Loucy (cell line): ENCODE measurements at regions not wholly inside any gene's neighbourhood (a gene's known extent, or its start where the extent isn't known, plus 50 kb on each side); places are given as distances from the start of the nearest gene placed in this dataset.
"Not testable (repeated sequence)": the region's sequence is repeated elsewhere in the genome, so short reads cannot be mapped to it uniquely, and the experiment has no call there.

Source experiments
- H2AFZ ChIP-seq: fragments of 200-600 bp; sonication (generic); 2 replicates; pipeline ENCODE4 v1.6.0; 2016; ENCODE audit warnings: antibody characterized with exemption, mild to moderate bottlenecking, low read length, moderate library complexity
- H3F3A ChIP-seq: fragments of 200-600 bp; 2 replicates; pipeline ENCODE4 v1.6.0; 2016; ENCODE audit warnings: antibody characterized with exemption, low read depth, mild to moderate bottlenecking
- H3K27me3 ChIP-seq: fragments of 200-600 bp; sonication (generic); 2 replicates; pipeline ENCODE4 v1.6.1; 2014; ENCODE audit warnings: low read length, mild to moderate bottlenecking; ENCODE audit not compliant: insufficient read depth, poor library complexity, severe bottlenecking
- H3K36me3 ChIP-seq: fragments of 200-600 bp; sonication (generic); 2 replicates; pipeline ENCODE4 v1.6.1; 2016; ENCODE audit warnings: low read length; ENCODE audit not compliant: insufficient read depth
- H3K4me1 ChIP-seq: fragments of 200-600 bp; sonication (generic); 2 replicates; pipeline ENCODE4 v1.5.1; 2014; ENCODE audit warnings: low read length, mild to moderate bottlenecking; ENCODE audit not compliant: insufficient read depth, poor library complexity, severe bottlenecking
- H3K4me2 ChIP-seq: fragments of 200-600 bp; sonication (generic); 2 replicates; pipeline ENCODE4 v1.6.0; 2014; ENCODE audit warnings: antibody characterized with exemption, low read length, low read depth, mild to moderate bottlenecking; ENCODE audit not compliant: poor library complexity, severe bottlenecking
- H3K4me3 ChIP-seq: fragments of 200-600 bp; sonication (generic); 2 replicates; pipeline ENCODE4 v1.5.1; 2014; ENCODE audit warnings: low read length, mild to moderate bottlenecking, mixed read lengths; ENCODE audit not compliant: poor library complexity, severe bottlenecking
- H3K79me2 ChIP-seq: fragments of 200-600 bp; sonication (generic); 2 replicates; pipeline ENCODE4 v1.6.1; 2014; ENCODE audit warnings: low read length; ENCODE audit not compliant: insufficient read depth
- H3K9ac ChIP-seq: fragments of 200-600 bp; sonication (generic); 2 replicates; pipeline ENCODE4 v1.6.0; 2014; ENCODE audit warnings: mild to moderate bottlenecking, low read depth, low read length, moderate library complexity; ENCODE audit not compliant: poor library complexity, severe bottlenecking
- H3K9me2 ChIP-seq: fragments of 200-600 bp; sonication (generic); replicated peaks from 2 replicates; pipeline ENCODE4 v1.6.1; 2016; ENCODE audit warnings: low read depth, low read length, mixed read lengths
- H3K9me3 ChIP-seq: fragments of 200-600 bp; sonication (generic); 2 replicates; pipeline ENCODE4 v1.6.1; 2014; ENCODE audit warnings: mild to moderate bottlenecking, antibody characterized with exemption, low read length, low read depth; ENCODE audit not compliant: insufficient read depth
- H4K20me1 ChIP-seq: fragments of 200-600 bp; sonication (generic); 2 replicates; pipeline ENCODE4 v1.6.0; 2014; ENCODE audit warnings: antibody characterized with exemption, low read length, mild to moderate bottlenecking; ENCODE audit not compliant: insufficient read depth, poor library complexity, severe bottlenecking
- CTCF ChIP-seq: fragments of 200-600 bp; sonication (generic); conservative IDR thresholded peaks from 2 replicates; pipeline ENCODE4 v1.5.1; 2014; ENCODE audit warnings: mild to moderate bottlenecking, antibody characterized with exemption, low read length
- EZH2phosphoT487 ChIP-seq: fragments of 200-600 bp; IDR thresholded peaks from 2 replicates; pipeline ENCODE4 v1.6.1; 2018; ENCODE audit warnings: antibody characterized with exemption, mild to moderate bottlenecking, moderate library complexity, borderline replicate concordance

GRCh38 chr5:33105521-33105941 lies 335.2 kb upstream of the TARS1 start:
- no peaks in the 10 kb centered on the region for H3K36me3 ChIP-seq
- no peaks in the 10 kb centered on the region for H3F3A ChIP-seq
- TF ChIP-seq EZH2phosphoT487 (no peak), CTCF (no peak)
- H3K79me2 ChIP-seq: no peaks in the 10 kb centered on the region
- H3K4me3 ChIP-seq: no peak overlapping the region
- no peaks in the 10 kb centered on the region for H3K4me1 ChIP-seq
- H2AFZ ChIP-seq: no peak overlapping the region
- no peak overlapping the region for H3K9ac ChIP-seq
- H3K9me2 ChIP-seq: no peaks in the 10 kb centered on the region
- no peaks in the 10 kb centered on the region for H4K20me1 ChIP-seq
- H3K9me3 ChIP-seq: peaks cover 16% of the 10 kb centered on the region; the same call in 1 of the 2 replicates
- no peak overlapping the region for H3K4me2 ChIP-seq
- H3K27me3 ChIP-seq: no peaks in the 10 kb centered on the region

- H3K4me2 ChIP-seq, H2AFZ ChIP-seq, H3K36me3 ChIP-seq, H3K9me3 ChIP-seq, H4K20me1 ChIP-seq, H3K9ac ChIP-seq, H3F3A ChIP-seq, H3K4me1 ChIP-seq, H3K9me2 ChIP-seq, H3K27me3 ChIP-seq, H3K4me3 ChIP-seq, H3K79me2 ChIP-seq: not testable (repeated sequence)
These were observed 330.3 kb upstream of the TARS1 start for GRCh38 chr5:33110496-33110895.

- TF ChIP-seq CTCF (no peak), EZH2phosphoT487 (no peak)
- Histone ChIP-seq H3K79me2 (no peaks in the 10 kb centered on the region), H3K9me2 (no peaks in the 10 kb centered on the region), H3K9ac (no peak overlapping the region), H3K36me3 (no peaks in the 10 kb centered on the region), H2AFZ (no peak overlapping the region), H3K9me3 (no peaks in the 10 kb centered on the region), H3K27me3 (no peaks in the 10 kb centered on the region), H3K4me2 (no peak overlapping the region), H3K4me1 (no peaks in the 10 kb centered on the region), H3K4me3 (no peak overlapping the region), H4K20me1 (no peaks in the 10 kb centered on the region), H3F3A (no peaks in the 10 kb centered on the region)
These were observed 326.4 kb upstream of the TARS1 start for GRCh38 chr5:33114361-33114760.

- Histone ChIP-seq H3F3A (no peaks in the 10 kb centered on the region), H3K4me3 (no peak overlapping the region), H2AFZ (no peak overlapping the region), H3K9me3 (no peaks in the 10 kb centered on the region), H3K79me2 (no peaks in the 10 kb centered on the region), H4K20me1 (no peaks in the 10 kb centered on the region), H3K4me1 (no peaks in the 10 kb centered on the region), H3K9ac (no peak overlapping the region), H3K4me2 (no peak overlapping the region), H3K36me3 (no peaks in the 10 kb centered on the region), H3K27me3 (no peaks in the 10 kb centered on the region), H3K9me2 (no peaks in the 10 kb centered on the region)
- no peak for TF ChIP-seq CTCF
- no peak for TF ChIP-seq EZH2phosphoT487
These were observed 325.3 kb upstream of the TARS1 start for GRCh38 chr5:33115467-33115866.
